ENCODE measurements at regions not wholly inside any gene's neighbourhood (a gene's known extent, or its start where the extent isn't known, plus 50 kb on each side); places are given as distances from the start of the nearest gene placed in this dataset.

DNA sequence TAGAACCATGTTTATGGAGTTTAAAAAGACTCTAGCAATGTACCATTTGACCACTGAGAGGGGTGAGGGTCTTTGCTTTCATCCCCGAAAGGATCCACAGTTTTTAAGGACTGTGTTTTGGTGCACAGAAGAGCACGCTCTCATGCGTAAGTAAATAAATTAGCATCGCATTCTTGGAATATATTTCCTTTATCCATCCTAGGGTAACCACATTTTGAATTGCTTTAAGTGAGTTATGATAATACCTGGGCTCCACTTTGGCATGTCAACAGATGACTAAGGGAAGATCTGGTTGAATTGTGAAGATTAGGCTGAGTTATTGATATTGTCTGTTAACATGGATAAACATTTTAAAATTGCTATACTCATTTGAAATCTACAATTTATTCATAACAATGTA, 89.4 kb upstream of the EDIL3 start:
- no peaks in the 10 kb centered on the region for H3K27me3 ChIP-seq (replicated peaks)
- H3K27ac ChIP-seq = no peak overlapping the region
- H3K4me3 ChIP-seq (ENCODE audit: low read depth, low read length) = no peak overlapping the region
- TF ChIP-seq, protein P1, sequence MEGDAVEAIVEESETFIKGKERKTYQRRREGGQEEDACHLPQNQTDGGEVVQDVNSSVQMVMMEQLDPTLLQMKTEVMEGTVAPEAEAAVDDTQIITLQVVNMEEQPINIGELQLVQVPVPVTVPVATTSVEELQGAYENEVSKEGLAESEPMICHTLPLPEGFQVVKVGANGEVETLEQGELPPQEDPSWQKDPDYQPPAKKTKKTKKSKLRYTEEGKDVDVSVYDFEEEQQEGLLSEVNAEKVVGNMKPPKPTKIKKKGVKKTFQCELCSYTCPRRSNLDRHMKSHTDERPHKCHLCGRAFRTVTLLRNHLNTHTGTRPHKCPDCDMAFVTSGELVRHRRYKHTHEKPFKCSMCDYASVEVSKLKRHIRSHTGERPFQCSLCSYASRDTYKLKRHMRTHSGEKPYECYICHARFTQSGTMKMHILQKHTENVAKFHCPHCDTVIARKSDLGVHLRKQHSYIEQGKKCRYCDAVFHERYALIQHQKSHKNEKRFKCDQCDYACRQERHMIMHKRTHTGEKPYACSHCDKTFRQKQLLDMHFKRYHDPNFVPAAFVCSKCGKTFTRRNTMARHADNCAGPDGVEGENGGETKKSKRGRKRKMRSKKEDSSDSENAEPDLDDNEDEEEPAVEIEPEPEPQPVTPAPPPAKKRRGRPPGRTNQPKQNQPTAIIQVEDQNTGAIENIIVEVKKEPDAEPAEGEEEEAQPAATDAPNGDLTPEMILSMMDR (IDR thresholded peaks at IDR 0.05; ENCODE audit: low read depth, low read length, missing control alignments) = no peak
- H3K36me3 ChIP-seq (replicated peaks) = no peaks in the 10 kb centered on the region
- in situ Hi-C loops (cut with HindIII; ENCODE audit: low pct_ligation_motif_present, low sequenced_read_pairs) = no loop called here
- DNase-seq = no peak

DNA sequence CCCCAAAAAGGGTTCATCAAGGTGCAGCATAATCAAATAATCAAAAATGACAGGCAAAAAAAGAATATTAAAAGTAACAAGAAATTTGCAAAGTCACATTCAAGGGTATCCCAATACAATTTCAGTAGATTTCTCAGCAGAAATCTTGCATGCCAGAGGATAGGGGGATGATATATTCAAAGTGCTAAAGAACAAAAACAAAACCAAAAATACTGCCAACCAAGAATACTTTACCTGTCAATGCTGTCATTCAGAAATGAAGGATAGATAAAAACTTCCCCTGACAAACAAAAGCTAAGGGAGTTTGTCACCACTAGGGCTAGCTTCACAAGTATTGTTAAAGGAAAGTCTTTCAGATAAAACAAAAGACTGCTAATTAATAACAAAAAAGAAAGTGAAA, 68.7 kb upstream of the EDIL3 start:
- no peak overlapping the region for H3K4me3 ChIP-seq (ENCODE audit: low read depth, low read length)
- no peaks in the 10 kb centered on the region for H3K27me3 ChIP-seq (replicated peaks)
- DNase-seq = no peak
- in situ Hi-C loops (cut with HindIII; ENCODE audit: low pct_ligation_motif_present, low sequenced_read_pairs) = no loop called here
- H3K36me3 ChIP-seq (replicated peaks) = no peaks in the 10 kb centered on the region
- no peak overlapping the region for H3K27ac ChIP-seq
- TF ChIP-seq, protein P1 (IDR thresholded peaks at IDR 0.05; ENCODE audit: low read depth, low read length, missing control alignments) = no peak

DNA sequence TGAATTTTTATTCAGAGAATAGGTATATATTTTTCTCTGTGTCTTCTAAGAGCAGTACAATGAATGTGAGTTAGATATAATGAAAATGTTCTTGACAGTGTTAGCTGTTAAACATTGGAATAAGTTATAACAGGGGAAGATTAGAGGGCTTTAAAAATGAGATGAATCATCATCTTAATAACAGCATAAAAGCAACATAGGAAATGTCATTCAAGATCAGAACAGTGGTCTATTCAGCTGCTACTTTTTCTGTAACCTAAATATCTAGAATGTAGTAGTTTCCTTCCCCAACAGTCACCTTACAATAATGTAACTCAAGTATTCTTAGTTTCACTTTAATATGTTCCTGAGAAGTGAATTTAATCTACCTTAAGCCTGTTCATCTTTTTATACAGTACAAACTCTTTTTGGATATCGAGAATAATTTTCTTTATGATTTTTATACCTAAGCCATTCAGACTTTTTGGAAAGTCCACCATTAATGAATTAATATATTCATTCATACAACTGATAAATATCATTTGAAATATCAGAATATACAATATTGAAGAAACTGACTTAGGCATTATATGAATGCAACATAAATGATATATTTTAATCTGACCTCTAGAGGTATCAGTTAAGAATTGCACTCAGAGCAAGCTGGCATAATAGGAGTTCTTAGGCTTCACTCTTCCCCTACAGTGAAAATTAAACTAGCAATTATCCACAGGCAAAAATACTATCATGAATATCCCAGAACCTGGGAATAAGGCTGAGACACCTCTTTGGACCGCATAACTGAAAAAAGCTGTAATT, 66.1 kb upstream of the EDIL3 start:
- H3K4me3 ChIP-seq (ENCODE audit: low read depth, low read length) = no peak overlapping the region
- in situ Hi-C loops (cut with HindIII; ENCODE audit: low pct_ligation_motif_present, low sequenced_read_pairs) = no loop called here
- H3K36me3 ChIP-seq (replicated peaks) = no peaks in the 10 kb centered on the region
- TF ChIP-seq, protein P1 (IDR thresholded peaks at IDR 0.05; ENCODE audit: low read depth, low read length, missing control alignments) = peak; percentile 43
- no peaks in the 10 kb centered on the region for H3K27me3 ChIP-seq (replicated peaks)
- no peak for DNase-seq
- no peak overlapping the region for H3K27ac ChIP-seq

DNA sequence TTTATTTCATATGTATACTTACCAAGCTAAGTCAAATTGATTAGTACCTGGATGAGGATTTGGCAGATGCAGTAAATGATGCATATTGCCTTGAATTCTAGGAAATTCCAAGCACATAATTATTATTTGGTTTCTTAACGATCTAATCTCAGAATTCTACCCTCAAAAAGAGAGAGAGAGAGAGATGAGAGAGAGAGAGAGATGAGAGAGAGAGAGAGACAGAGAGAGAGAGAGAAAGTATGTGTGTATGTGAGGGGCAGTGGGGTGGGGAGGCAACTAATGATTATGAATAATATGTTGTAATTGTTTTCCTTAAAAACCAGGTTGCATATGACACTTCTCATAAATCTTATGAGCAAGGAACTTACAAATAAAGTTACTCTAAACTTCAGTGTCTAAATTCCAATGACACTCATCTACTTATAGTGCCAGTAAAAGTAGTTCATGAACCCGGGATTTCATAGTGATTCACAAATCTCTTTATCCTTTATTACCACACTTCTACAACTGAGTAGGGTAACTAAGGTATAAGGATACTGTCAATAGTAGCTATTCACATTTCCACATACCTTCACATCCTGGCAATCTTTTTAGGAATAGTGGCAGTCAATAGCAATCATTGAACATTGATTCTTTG, 60.5 kb upstream of the EDIL3 start:
- H3K4me3 ChIP-seq (ENCODE audit: low read depth, low read length) = no peak overlapping the region
- TF ChIP-seq, protein P1 (IDR thresholded peaks at IDR 0.05; ENCODE audit: low read depth, low read length, missing control alignments) = no peak
- in situ Hi-C loops (cut with HindIII; ENCODE audit: low pct_ligation_motif_present, low sequenced_read_pairs) = no loop called here
- no peak overlapping the region for H3K27ac ChIP-seq
- H3K36me3 ChIP-seq (replicated peaks) = no peaks in the 10 kb centered on the region
- H3K27me3 ChIP-seq (replicated peaks) = no peaks in the 10 kb centered on the region
- no peak for DNase-seq

DNA sequence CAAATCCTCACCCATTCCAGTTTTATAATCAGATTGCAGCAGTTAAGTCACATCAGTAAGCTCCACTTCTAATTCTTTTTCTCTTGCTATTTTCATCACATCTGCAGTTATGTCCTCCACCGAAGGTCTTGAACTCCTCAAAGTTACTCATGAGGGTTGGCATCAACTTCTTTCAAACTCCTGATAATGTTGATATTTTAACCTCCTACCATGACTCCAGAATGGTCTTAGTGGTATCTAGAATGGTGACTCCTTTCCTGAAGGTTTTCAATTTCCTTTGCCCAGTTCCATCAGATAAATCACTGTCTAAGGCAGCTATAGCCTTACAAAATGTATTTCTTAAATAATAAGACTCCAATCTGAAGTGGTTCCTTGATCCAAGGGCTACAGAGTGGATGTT, 53.8 kb upstream of the EDIL3 start:
- Histone ChIP-seq H3K27me3 (replicated peaks) (no peaks in the 10 kb centered on the region), H3K36me3 (replicated peaks) (no peaks in the 10 kb centered on the region), H3K27ac (peak overlapping the region; percentile 34), H3K4me3 (ENCODE audit: low read depth, low read length) (no peak overlapping the region)
- TF ChIP-seq, protein P1 (IDR thresholded peaks at IDR 0.05; ENCODE audit: low read depth, low read length, missing control alignments) = no peak
- DNase-seq = peak; percentile 30
- in situ Hi-C loops (cut with HindIII; ENCODE audit: low pct_ligation_motif_present, low sequenced_read_pairs) = no loop called here

Measured in brain microvascular endothelial cell (primary cell).